Tibial artery (tissue), 4 donors: ENCODE measurements at regions not wholly inside any gene's neighbourhood (a gene's known extent, or its start where the extent isn't known, plus 50 kb on each side); places are given as distances from the start of the nearest gene placed in this dataset.
"Not testable (repeated sequence)": the region's sequence is repeated elsewhere in the genome, so short reads cannot be mapped to it uniquely, and the experiment has no call there.

ENCODE experiments used
- DNase-seq, 2 donors: peaks; one replicate each; pipeline ENCODE4 v3.0.0-alpha.2; 2019
- H3K27ac ChIP-seq, 2 donors: fragments of 200-600 bp; sonication (generic) in 1 of 2; 1 replicate in 1 of 2; 2 replicates in 1 of 2; pipeline ENCODE4 v1.5.1; 2018 to 2019; ENCODE audit warnings: mild to moderate bottlenecking in 1 of 2
- H3K27me3 ChIP-seq, 2 donors: fragments of 200-600 bp; sonication (generic) in 1 of 2; one replicate each; pipeline versions ENCODE4 v1.5.1 to v1.6.0; 2016 to 2019
- H3K36me3 ChIP-seq, 3 donors: fragments of 200-600 bp; sonication (generic) in 2 of 3; one replicate each; pipeline ENCODE4 v1.5.1; 2016 to 2019; ENCODE audit warnings: mild to moderate bottlenecking in 2 of 3
- H3K4me1 ChIP-seq, 4 donors: fragments of 200-600 bp; sonication (generic) in 2 of 4; 1 replicate in 3 of 4; 2 replicates in 1 of 4; pipeline ENCODE4 v1.5.1; 2016 to 2019
- H3K4me3 ChIP-seq, 2 donors: fragments of 200-600 bp; sonication (generic) in 1 of 2; 1 replicate in 1 of 2; 2 replicates in 1 of 2; pipeline ENCODE4 v1.5.1; 2018 to 2019; ENCODE audit warnings: mild to moderate bottlenecking in 2 of 2
- H3K9me3 ChIP-seq, 3 donors: fragments of 200-600 bp; sonication (generic) in 1 of 3; one replicate each; pipeline ENCODE4 v1.5.1; 2016 to 2019
- intact Hi-C: fragments of 100-400 bp; cut with DNase I; formaldehyde crosslinking; loops from one replicate; pipeline ENCODE4 v1.15.0; 2023; ENCODE audit warnings: low total_unique reads
- TF ChIP-seq, protein P1 (sequence below), 2 experiments: fragments of 200-600 bp in 1 of 2; fragments of 450-650 bp in 1 of 2; IDR thresholded peaks; one replicate each; pipeline ENCODE4 v1.5.1; 2017 to 2019; ENCODE audit warnings: antibody characterized with exemption in 2 of 2, mild to moderate bottlenecking in 1 of 2, moderate library complexity in 1 of 2

DNA sequence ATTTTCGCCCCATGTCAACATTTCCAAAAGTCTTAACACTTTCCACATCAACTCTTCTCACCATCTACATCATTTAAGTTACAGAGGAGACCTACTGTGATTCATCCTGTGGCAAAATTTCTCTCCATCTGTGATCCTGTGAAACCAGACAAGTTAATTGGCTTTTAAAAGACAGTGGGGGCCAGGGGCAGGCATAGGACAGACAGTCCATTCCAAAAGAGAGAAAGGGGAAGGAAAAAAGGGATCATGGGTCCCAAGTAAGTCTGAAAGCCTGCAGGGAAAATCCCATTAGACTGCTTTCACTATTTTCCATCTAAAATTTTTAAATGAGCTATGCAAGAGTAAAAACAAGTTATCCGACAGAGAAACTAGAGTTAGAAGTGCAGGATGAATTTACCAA lies 121.0 kb downstream of the MRPL57 start:
- Histone ChIP-seq H3K27me3 (no peaks in the 10 kb centered on the region), H3K36me3 (no peaks in the 10 kb centered on the region), H3K4me1 (peaks cover 0 to 21% (median 6%) of the 10 kb centered on the region in 4 donors), H3K27ac (peak overlapping the region; percentile 78 to 79), H3K9me3 (no peaks in the 10 kb centered on the region), H3K4me3 (peak overlapping the region; percentile 76 to 89)
- intact Hi-C loops, result loop anchor here (5.0 to 10.0 kb wide), 3 partner anchors 123 to 353 kb away; partner anchors contain the start of genes MRPL57 and SKA3
- TF ChIP-seq, protein P1, sequence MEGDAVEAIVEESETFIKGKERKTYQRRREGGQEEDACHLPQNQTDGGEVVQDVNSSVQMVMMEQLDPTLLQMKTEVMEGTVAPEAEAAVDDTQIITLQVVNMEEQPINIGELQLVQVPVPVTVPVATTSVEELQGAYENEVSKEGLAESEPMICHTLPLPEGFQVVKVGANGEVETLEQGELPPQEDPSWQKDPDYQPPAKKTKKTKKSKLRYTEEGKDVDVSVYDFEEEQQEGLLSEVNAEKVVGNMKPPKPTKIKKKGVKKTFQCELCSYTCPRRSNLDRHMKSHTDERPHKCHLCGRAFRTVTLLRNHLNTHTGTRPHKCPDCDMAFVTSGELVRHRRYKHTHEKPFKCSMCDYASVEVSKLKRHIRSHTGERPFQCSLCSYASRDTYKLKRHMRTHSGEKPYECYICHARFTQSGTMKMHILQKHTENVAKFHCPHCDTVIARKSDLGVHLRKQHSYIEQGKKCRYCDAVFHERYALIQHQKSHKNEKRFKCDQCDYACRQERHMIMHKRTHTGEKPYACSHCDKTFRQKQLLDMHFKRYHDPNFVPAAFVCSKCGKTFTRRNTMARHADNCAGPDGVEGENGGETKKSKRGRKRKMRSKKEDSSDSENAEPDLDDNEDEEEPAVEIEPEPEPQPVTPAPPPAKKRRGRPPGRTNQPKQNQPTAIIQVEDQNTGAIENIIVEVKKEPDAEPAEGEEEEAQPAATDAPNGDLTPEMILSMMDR (IDR thresholded peaks at IDR 0.05), result no peak
- no peak for DNase-seq

GRCh38 chr13:21297914-21298831 lies 121.7 kb downstream of the MRPL57 start:
- Histone ChIP-seq H3K4me1 (peaks cover 0 to 21% (median 6%) of the 10 kb centered on the region in 4 donors), H3K9me3 (no peaks in the 10 kb centered on the region), H3K27ac (peak overlapping the region; percentile 78 to 79), H3K4me3 (peak overlapping the region; percentile 76 to 89), H3K27me3 (no peaks in the 10 kb centered on the region), H3K36me3 (peaks cover 4% of the 10 kb centered on the region in 3 donors)
- TF ChIP-seq, protein P1 (IDR thresholded peaks at IDR 0.05), result peak; percentile 80 to 88
- DNase-seq, result peak; percentile 80 to 85
- intact Hi-C loops, result loop anchor here (5.0 to 10.0 kb wide), 3 partner anchors 123 to 353 kb away; partner anchors contain the start of genes MRPL57 and SKA3

DNA sequence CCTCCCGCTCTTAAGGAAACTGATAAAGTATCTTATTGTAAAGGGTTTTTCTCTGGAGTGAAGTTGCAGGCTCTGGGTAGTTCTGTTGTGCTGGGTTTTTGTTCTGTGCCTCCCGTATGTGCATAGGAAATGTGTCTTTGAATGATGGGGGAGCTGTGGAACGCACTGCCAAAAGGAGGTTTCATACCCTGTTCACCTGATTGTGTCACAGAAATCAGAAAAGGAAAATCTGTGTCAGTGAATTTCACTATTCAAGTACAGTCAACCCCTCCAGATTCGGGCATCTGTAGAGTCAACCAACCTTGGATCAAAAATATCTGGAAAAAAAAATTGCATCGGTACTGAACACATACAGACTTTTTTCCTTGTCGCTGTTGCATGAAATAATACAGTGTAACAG lies 127.8 kb downstream of the MRPL57 start:
- H3K27me3 ChIP-seq, result no peaks in the 10 kb centered on the region
- peaks cover 0 to 3% (median under 1%) of the 10 kb centered on the region in 4 donors for H3K4me1 ChIP-seq
- intact Hi-C loops, result no loop called here
- H3K27ac ChIP-seq, result no peak overlapping the region
- no peak overlapping the region for H3K4me3 ChIP-seq
- no peaks in the 10 kb centered on the region for H3K9me3 ChIP-seq
- TF ChIP-seq, protein P1 (IDR thresholded peaks at IDR 0.05), result no peak
- peaks cover 7 to 13% (median 7%) of the 10 kb centered on the region in 3 donors for H3K36me3 ChIP-seq
- no peak for DNase-seq

GRCh38 chr13:21306300-21307073 lies 130.0 kb downstream of the MRPL57 start:
- H3K9me3 ChIP-seq, intact Hi-C loops, H3K27me3 ChIP-seq, H3K4me3 ChIP-seq, H3K27ac ChIP-seq, H3K4me1 ChIP-seq: not testable (repeated sequence)
- peaks cover 7 to 13% (median 7%) of the 10 kb centered on the region in 3 donors for H3K36me3 ChIP-seq
- DNase-seq, result peak in 1 of 2 donors; percentile 36

DNA sequence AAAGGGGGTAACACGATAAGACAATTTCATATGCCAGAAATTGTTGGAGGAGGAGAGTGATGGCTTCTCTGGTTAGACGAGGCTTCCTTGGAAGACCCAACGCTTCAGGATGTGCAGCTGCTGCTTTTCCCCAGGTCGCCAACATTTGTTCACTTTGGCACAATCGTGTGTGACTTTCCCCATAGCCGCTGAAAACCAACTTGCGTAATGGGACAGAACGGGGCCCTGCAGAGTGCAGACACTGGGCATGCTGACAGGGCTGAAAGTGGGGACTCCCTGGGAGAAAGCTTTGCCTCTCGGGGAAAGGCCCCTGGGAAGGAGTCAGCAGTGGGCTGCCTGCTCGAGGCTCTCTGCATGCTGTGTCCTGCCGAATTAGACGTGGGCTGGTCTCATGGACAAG lies 130.7 kb downstream of the MRPL57 start:
- H3K27ac ChIP-seq, intact Hi-C loops, H3K9me3 ChIP-seq, H3K4me1 ChIP-seq, DNase-seq, H3K27me3 ChIP-seq, H3K4me3 ChIP-seq: not testable (repeated sequence)
- H3K36me3 ChIP-seq, result peaks cover 7 to 13% (median 7%) of the 10 kb centered on the region in 3 donors

GRCh38 chr13:21308906-21309305 lies 132.4 kb downstream of the MRPL57 start:
- intact Hi-C loops, result no loop called here
- no peaks in the 10 kb centered on the region for H3K9me3 ChIP-seq
- H3K27me3 ChIP-seq, result no peaks in the 10 kb centered on the region
- TF ChIP-seq, protein P1 (IDR thresholded peaks at IDR 0.05), result no peak
- peaks cover 0 to 5% (median 0%) of the 10 kb centered on the region in 3 donors for H3K36me3 ChIP-seq
- no peaks in the 10 kb centered on the region for H3K4me1 ChIP-seq
- no peak for DNase-seq
- no peak overlapping the region for H3K27ac ChIP-seq
- H3K4me3 ChIP-seq, result no peak overlapping the region
